ENCODE measurements at regions not wholly inside any gene's neighbourhood (a gene's known extent, or its start where the extent isn't known, plus 50 kb on each side); places are given as distances from the start of the nearest gene placed in this dataset.

GRCh38 chr5:2240118-2240904 lies 357.6 kb upstream of the IRX4 start:
- DNase-seq (ENCODE audit: low spot score): no peak

- DNase-seq (ENCODE audit: low spot score): no peak
Observed at GRCh38 chr5:2239201-2239910, 356.6 kb upstream of the IRX4 start.

GRCh38 chr5:2238732-2239131 lies 356.0 kb upstream of the IRX4 start:
- no peak for DNase-seq (ENCODE audit: low spot score)

GRCh38 chr5:2227433-2227832 lies 344.7 kb upstream of the IRX4 start:
- no peak for DNase-seq (ENCODE audit: low spot score)

- DNase-seq (ENCODE audit: low spot score): no peak
Observed at GRCh38 chr5:2224689-2225088, 342.0 kb upstream of the IRX4 start.

- no peak for DNase-seq (ENCODE audit: low spot score)
Observed at GRCh38 chr5:2223303-2223702, 340.6 kb upstream of the IRX4 start.

- DNase-seq (ENCODE audit: low spot score): no peak
Observed at GRCh38 chr5:2222246-2222992, 339.7 kb upstream of the IRX4 start.

GRCh38 chr5:2221450-2221849 lies 338.7 kb upstream of the IRX4 start:
- DNase-seq (ENCODE audit: low spot score): no peak

GRCh38 chr5:2220741-2221140 lies 338.0 kb upstream of the IRX4 start:
- no peak for DNase-seq (ENCODE audit: low spot score)

GRCh38 chr5:2219149-2219776 lies 336.5 kb upstream of the IRX4 start:
- no peak for DNase-seq (ENCODE audit: low spot score)

- DNase-seq (ENCODE audit: low spot score): no peak
Observed at GRCh38 chr5:2217219-2217618, 334.5 kb upstream of the IRX4 start.

GRCh38 chr5:2214910-2215590 lies 332.3 kb upstream of the IRX4 start:
- DNase-seq (ENCODE audit: low spot score): no peak

- peak; percentile 1 for DNase-seq (ENCODE audit: low spot score)
Observed at GRCh38 chr5:2213121-2213730, 330.5 kb upstream of the IRX4 start.

GRCh38 chr5:2212481-2212880 lies 329.8 kb upstream of the IRX4 start:
- DNase-seq (ENCODE audit: low spot score): no peak

GRCh38 chr5:2208239-2208544 lies 325.5 kb upstream of the IRX4 start:
- DNase-seq (ENCODE audit: low spot score): no peak

GRCh38 chr5:2207416-2208238 lies 324.9 kb upstream of the IRX4 start:
- no peak for DNase-seq (ENCODE audit: low spot score)

- DNase-seq (ENCODE audit: low spot score): no peak
Observed at GRCh38 chr5:2207109-2207399, 324.3 kb upstream of the IRX4 start.

- no peak for DNase-seq (ENCODE audit: low spot score)
Observed at GRCh38 chr5:2206293-2207108, 323.8 kb upstream of the IRX4 start.

- DNase-seq (ENCODE audit: low spot score): no peak
Observed at GRCh38 chr5:2205596-2206226, 323.0 kb upstream of the IRX4 start.

- no peak for DNase-seq (ENCODE audit: low spot score)
Observed at GRCh38 chr5:2205185-2205585, 322.5 kb upstream of the IRX4 start.

Data from GM03348 (cell line).